Heart left ventricle (tissue), 13 donors: ENCODE measurements at regions not wholly inside any gene's neighbourhood (a gene's known extent, or its start where the extent isn't known, plus 50 kb on each side); places are given as distances from the start of the nearest gene placed in this dataset.
"Not testable (repeated sequence)": the region's sequence is repeated elsewhere in the genome, so short reads cannot be mapped to it uniquely, and the experiment has no call there.

Experiments used
- CTCF ChIP-seq, 12 donors: fragments of 200-600 bp; sonication (generic) in 4 of 12; IDR thresholded peaks; one replicate each; pipeline versions ENCODE4 v1.5.0 to v1.8.0; 2018 to 2022; ENCODE audit warnings: antibody characterized with exemption in 12 of 12, mild to moderate bottlenecking in 5 of 12
- POLR2A ChIP-seq, 2 donors: fragments of 450-650 bp; IDR thresholded peaks; one replicate each; pipeline ENCODE4 v1.6.1; 2017; ENCODE audit warnings: antibody characterized with exemption in 2 of 2, mild to moderate bottlenecking in 2 of 2, moderate library complexity in 2 of 2
- donor health status: ischemic (EF 13 %, LVEDD 7.1; RV severe dilation, severe dysfunction).
- donor health status: DM: no; HTN: yes; CAD: no.
- donor health status: DM: no; HTN: no; CAD: no.
- donor health status: ischemic (EF 25% LVEDD 6.9; RV normal size, moderate dysfunction).
- donor health status: ischemic (EF 25% LVEDD 5.7; RV mildly dilated, moderate dysfunction).
- donor health status: ischemic (EF 35%, LVEDD 5.7; RV mildly dilated, moderate dysfunction).
- donor health status: nonischemic (EF 11% LVEDD 7.7; RV severe dilation, severe dysfunction).
- donor health status: DM: yes; HTN: yes; CAD: no.
- donor health status: PGD.
- donor health status: ischemic (EF 29% LVEDD 5.4; RV normal size, mild dysfunction).
- donor health status: nonischemic (EF 23%, LVEDD 6.1; RV moderate dilation, normal function).

DNA sequence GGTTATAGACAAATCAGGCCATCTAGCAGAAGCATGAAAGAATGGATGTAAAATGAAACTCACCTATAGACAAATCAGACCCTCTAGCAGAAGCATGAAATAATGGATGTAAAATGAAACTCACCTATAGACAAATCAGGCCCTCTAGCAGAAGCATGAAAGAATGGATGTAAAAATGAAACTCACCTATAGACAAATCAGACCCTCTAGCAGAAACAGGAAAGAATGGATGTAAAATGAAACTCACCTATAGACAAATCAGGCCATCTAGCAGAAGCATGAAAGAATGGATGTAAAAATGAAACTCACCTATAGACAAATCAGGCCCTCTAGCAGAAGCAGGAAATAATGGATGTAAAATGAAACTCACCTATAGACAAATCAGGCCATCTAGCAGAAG, 137.9 kb downstream of the ASMT start:
- TF ChIP-seq CTCF, POLR2A (IDR thresholded peaks at IDR 0.05): not testable (repeated sequence)
